SK-N-MC (cell line): ENCODE measurements at regions not wholly inside any gene's neighbourhood (a gene's known extent, or its start where the extent isn't known, plus 50 kb on each side); places are given as distances from the start of the nearest gene placed in this dataset.

Experiments used
- DNase-seq: peaks from one replicate; pipeline ENCODE4 v3.0.0-alpha.2; 2011; ENCODE audit warnings: low read depth, low spot score
- H3K27ac ChIP-seq: fragments of 200-600 bp; sonication (generic); 2 replicates; pipeline ENCODE4 v1.5.1; 2016; ENCODE audit warnings: mixed run types
- H3K36me3 ChIP-seq: fragments of 200-600 bp; sonication (generic); 2 replicates; pipeline ENCODE4 v1.6.1; 2017; ENCODE audit warnings: antibody characterized with exemption, low read length, mixed read lengths; ENCODE audit not compliant: insufficient read depth
- H3K4me3 ChIP-seq: fragments of 200-600 bp; sonication (generic); 2 replicates; pipeline ENCODE4 v1.5.1; 2016
- H3K9ac ChIP-seq: fragments of 200-600 bp; sonication (generic); 2 replicates; pipeline ENCODE4 v1.8.0; 2017; ENCODE audit warnings: mixed run types, mixed read lengths; ENCODE audit not compliant: insufficient read length
- H3K9me3 ChIP-seq: fragments of 200-600 bp; sonication (generic); 2 replicates; pipeline ENCODE4 v1.6.1; 2017; ENCODE audit warnings: low read depth, mild to moderate bottlenecking, antibody characterized with exemption, low read length, moderate library complexity, mixed read lengths
- EZH2 ChIP-seq: fragments of 200-600 bp; sonication (generic); IDR thresholded peaks from one replicate; pipeline ENCODE4 v1.6.1; 2017; ENCODE audit warnings: antibody characterized with exemption
- FOXP2 ChIP-seq: optimal IDR thresholded peaks from 2 replicates; pipeline ENCODE3; 2011; ENCODE audit warnings: mild to moderate bottlenecking, moderate library complexity; ENCODE audit not compliant: insufficient read depth; ENCODE audit errors: extremely low read length, control extremely low read depth
- POLR2AphosphoS5 ChIP-seq: IDR thresholded peaks from 2 replicates; pipeline ENCODE4 v1.6.1; 2012; ENCODE audit warnings: mild to moderate bottlenecking, low read depth, low read length, borderline replicate concordance

DNA sequence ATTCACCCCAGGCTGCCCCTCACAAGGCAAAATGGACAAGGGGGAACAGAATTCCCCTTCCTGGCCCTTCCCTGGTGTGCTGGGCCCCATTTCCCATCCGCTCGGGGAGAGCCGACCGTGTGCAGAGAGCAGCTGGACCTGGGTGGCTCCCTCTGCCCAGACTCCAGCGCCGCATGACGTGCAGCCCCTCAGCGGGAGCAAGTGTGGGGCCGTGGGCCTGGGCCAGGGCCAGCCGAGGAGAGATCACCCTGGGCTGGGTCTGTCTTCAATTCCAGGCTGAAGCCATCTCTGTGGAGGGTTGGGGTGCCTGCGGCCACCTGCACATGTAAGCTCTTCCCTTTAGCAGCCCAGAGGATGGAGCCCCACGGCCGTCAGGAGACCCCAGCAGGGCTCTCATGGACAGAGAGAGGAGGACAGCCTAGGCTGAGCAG is 241.8 kb downstream of the TTLL2 start:
- H3K27ac ChIP-seq = no peak overlapping the region
- H3K4me3 ChIP-seq = no peak overlapping the region
- H3K9me3 ChIP-seq = no peaks in the 10 kb centered on the region
- DNase-seq = no peak
- TF ChIP-seq POLR2AphosphoS5 (no peak), EZH2 (no peak), FOXP2 (no peak)
- no peaks in the 10 kb centered on the region for H3K36me3 ChIP-seq
- no peak overlapping the region for H3K9ac ChIP-seq

DNA sequence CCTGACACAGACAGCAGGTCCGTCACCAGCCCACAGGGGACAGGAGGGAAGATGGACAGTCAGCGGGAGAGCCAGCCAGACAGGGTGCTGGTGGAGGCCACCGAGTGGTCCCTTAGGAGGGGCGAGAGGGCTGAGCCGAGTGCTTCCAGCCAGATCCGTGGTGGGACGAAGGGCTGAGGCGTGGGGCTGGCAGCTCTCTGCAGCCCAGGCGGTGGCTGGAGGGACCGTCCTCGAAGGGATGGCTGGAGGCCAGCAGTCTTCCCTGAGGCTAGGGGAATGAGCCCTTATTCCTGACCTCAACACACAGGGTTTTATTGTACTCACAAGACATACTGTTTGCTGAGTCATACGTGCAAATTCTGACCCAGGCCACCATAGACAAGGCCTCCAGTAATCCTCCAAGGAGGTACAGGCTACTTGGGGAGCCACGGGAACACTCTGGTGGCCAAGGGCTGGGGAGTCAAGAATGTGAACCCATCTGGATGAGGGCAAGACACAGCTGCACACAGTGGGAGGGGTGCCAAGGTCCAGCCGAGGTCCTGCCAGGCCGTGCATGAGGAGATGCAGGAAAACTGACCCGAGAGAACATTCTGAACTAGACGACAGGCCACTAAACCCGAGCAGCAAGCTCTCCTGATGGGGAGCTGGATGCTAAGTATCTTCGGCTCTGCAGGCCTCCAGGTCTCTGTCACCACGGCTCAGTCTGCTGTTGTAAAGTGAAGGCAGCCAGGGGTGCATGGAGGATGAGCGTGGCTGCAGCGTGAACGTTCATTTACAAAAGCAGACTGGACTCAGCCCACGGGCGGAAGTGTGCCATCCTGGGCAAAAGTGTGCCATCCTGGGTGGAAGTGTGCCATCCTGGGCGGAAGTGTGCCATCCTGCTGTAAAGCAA is 242.5 kb downstream of the TTLL2 start:
- no peaks in the 10 kb centered on the region for H3K9me3 ChIP-seq
- H3K9ac ChIP-seq = no peak overlapping the region
- no peaks in the 10 kb centered on the region for H3K36me3 ChIP-seq
- H3K4me3 ChIP-seq = no peak overlapping the region
- no peak for TF ChIP-seq POLR2AphosphoS5
- no peak for TF ChIP-seq EZH2
- TF ChIP-seq FOXP2 = no peak
- no peak overlapping the region for H3K27ac ChIP-seq
- no peak for DNase-seq

GRCh38 chr6:167568407-167569024 is 243.6 kb downstream of the TTLL2 start:
- TF ChIP-seq POLR2AphosphoS5 (no peak), FOXP2 (no peak), EZH2 (no peak)
- no peaks in the 10 kb centered on the region for H3K36me3 ChIP-seq

DNA sequence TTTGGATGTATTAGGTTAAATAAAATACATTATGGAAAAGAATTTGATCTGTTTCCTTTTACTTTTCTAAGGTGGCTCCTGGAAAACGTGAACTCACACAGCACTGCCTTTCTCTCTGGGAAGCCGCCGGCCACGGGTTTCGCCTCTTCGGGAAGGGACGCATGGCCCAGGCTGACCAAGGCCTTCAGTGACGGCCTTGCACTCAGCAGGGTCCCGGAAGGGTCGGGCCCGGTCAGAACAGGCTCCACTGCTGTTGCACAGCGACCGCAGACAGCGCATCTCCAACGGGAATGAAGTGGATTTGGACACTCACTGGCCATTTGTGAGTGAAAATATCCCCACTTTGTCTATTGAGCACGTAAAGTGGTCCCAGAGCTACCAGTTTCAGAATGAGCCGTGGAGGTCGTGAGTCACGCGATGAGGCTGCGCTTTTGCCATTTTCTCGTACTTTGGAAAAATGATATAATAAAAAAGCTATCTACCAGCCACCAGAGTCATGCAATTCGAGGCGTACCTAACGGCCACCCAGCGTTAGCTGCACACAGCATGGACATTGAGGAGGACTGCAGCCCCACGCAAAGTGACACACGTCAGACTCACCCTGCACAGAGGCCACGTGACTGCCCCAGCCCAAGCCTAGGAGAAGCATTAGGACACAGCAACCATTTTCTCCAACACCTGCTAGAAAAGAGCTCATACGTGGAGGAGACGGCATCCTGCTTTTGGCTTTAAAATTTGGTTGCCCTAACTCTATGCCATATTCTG is 244.3 kb downstream of the TTLL2 start:
- Histone ChIP-seq H3K9me3 (no peaks in the 10 kb centered on the region), H3K9ac (no peak overlapping the region), H3K27ac (no peak overlapping the region), H3K4me3 (no peak overlapping the region), H3K36me3 (no peaks in the 10 kb centered on the region)
- no peak for DNase-seq
- no peak for TF ChIP-seq POLR2AphosphoS5
- no peak for TF ChIP-seq EZH2
- no peak for TF ChIP-seq FOXP2

More at GRCh38 chr6:167568407-167569024, 243.6 kb downstream of the TTLL2 start:
- H3K27ac ChIP-seq = no peak overlapping the region
- H3K9me3 ChIP-seq = no peaks in the 10 kb centered on the region
- no peak for DNase-seq
- H3K9ac ChIP-seq = no peak overlapping the region
- H3K4me3 ChIP-seq = no peak overlapping the region

GRCh38 chr6:167569879-167570278 is 245.0 kb downstream of the TTLL2 start:
- no peak overlapping the region for H3K9ac ChIP-seq
- DNase-seq = no peak
- no peak for TF ChIP-seq POLR2AphosphoS5
- no peak for TF ChIP-seq FOXP2

DNA sequence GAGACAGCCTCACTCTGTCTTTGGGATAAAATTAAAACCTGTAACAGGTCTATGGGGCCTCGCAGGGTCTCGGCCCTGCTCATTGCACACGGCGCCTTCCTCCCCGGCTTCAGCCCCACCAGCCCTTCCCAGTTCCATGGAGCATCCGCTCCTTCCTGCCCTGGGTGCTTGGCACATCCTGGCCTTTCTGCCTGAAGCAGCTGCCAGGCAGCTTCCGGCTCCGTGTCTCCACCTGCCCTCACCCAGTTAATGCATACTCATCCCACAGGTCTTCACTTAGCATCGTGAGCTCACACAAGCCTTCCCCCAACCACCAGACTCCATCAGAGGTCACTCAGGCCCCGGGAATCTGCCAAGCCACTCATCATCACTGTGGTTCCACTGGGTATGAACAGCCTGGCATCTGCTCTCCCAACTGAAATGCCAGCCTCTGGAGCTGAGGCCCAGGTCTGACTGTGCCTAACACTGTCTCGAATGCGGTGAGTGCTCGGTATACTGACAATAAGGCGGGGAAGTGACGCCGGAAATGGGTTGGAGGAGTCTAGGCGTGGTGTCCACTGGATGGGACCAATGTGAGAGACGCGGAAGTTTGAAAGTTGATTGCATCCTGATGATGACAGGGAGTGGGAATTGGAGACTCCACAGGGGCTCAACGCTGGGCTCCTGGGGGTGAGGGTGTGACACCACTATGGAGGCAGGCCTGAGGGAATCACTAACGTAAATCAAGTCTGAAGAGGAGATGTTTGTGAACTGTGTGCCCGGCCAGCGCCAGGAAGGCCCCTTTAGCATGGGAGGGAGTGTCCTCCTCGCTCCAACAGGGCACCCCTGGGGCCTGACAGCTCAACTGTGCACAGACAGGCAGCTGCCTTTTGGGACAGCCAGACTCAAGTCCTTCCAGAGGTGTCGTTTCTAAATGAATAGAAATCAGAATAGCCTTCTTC is 245.8 kb downstream of the TTLL2 start:
- H3K36me3 ChIP-seq = no peaks in the 10 kb centered on the region
- DNase-seq = no peak

More at GRCh38 chr6:167569879-167570278, 245.0 kb downstream of the TTLL2 start:
- H3K27ac ChIP-seq = no peak overlapping the region
- H3K9me3 ChIP-seq = no peaks in the 10 kb centered on the region
- no peaks in the 10 kb centered on the region for H3K36me3 ChIP-seq
- no peak overlapping the region for H3K4me3 ChIP-seq

GRCh38 chr6:167571550-167571949 is 246.7 kb downstream of the TTLL2 start:
- Histone ChIP-seq H3K27ac (no peak overlapping the region), H3K9me3 (no peaks in the 10 kb centered on the region), H3K36me3 (no peaks in the 10 kb centered on the region), H3K9ac (no peak overlapping the region), H3K4me3 (no peak overlapping the region)
- no peak for DNase-seq
- TF ChIP-seq EZH2 (no peak), FOXP2 (no peak), POLR2AphosphoS5 (no peak)

More for the DNA sequence above, 245.8 kb downstream of the TTLL2 start:
- no peak overlapping the region for H3K9ac ChIP-seq
- H3K9me3 ChIP-seq = no peaks in the 10 kb centered on the region
- H3K4me3 ChIP-seq = no peak overlapping the region
- H3K27ac ChIP-seq = no peak overlapping the region
- TF ChIP-seq EZH2 = no peak
- no peak for TF ChIP-seq POLR2AphosphoS5
- TF ChIP-seq FOXP2 = no peak
